Naive thymus-derived CD4-positive, alpha-beta T cell (primary cell): ENCODE measurements at regions not wholly inside any gene's neighbourhood (a gene's known extent, or its start where the extent isn't known, plus 50 kb on each side); places are given as distances from the start of the nearest gene placed in this dataset.

Source experiments
- ATAC-seq: fragments of 150-1000 bp; cut with Tn5 transposase; 2 replicates; pipeline ENCODE4 v1.10.0; 2021; ENCODE audit warnings: mild to moderate bottlenecking, moderate library complexity
- CTCF ChIA-PET: fragments of 350-600 bp; sonication (Branson Sonifier 250); formaldehyde crosslinking; loops from one replicate; lab custom pipeline; 2021; ENCODE audit warnings: antibody characterized with exemption; lab: Charles Lee
- POLR2A ChIA-PET: fragments of 350-600 bp; sonication (Branson Sonifier 250); formaldehyde crosslinking; loops from one replicate; lab custom pipeline; 2021; ENCODE audit warnings: antibody characterized with exemption, inconsistent platforms; lab: Charles Lee
- DNase-seq, 9 donors: peaks; one replicate each; pipeline versions ENCODE4 v3.0.0 to v3.0.0-alpha.2; 2020 to 2022; ENCODE audit warnings: mixed read lengths in 1 of 9
- H3K27ac ChIP-seq: one replicate; pipeline ENCODE4 v1.7.0; 2013; ENCODE audit warnings: mild to moderate bottlenecking, low read depth, low read length, moderate library complexity
- H3K27me3 ChIP-seq, 2 donors: one replicate each; pipeline ENCODE4 v1.7.0; 2013; ENCODE audit warnings: low read length in 2 of 2, mild to moderate bottlenecking in 2 of 2, moderate library complexity in 2 of 2; ENCODE audit not compliant: control insufficient read depth in 2 of 2, insufficient read depth in 2 of 2
- H3K36me3 ChIP-seq, 3 experiments: 1 replicate in 2 of 3; 2 replicates in 1 of 3; pipeline ENCODE4 v1.7.0; 2013; ENCODE audit warnings: low read length in 3 of 3, mild to moderate bottlenecking in 3 of 3, moderate library complexity in 1 of 3; ENCODE audit not compliant: insufficient read depth in 3 of 3, control insufficient read depth in 2 of 3
- H3K4me1 ChIP-seq, 2 donors: one replicate each; pipeline ENCODE4 v1.7.0; 2013; ENCODE audit warnings: low read length in 2 of 2, mild to moderate bottlenecking in 2 of 2, moderate library complexity in 1 of 2; ENCODE audit not compliant: control insufficient read depth in 2 of 2, insufficient read depth in 2 of 2
- H3K4me3 ChIP-seq: 2 replicates; pipeline ENCODE4 v1.7.0; 2013; ENCODE audit warnings: mild to moderate bottlenecking, low read length
- H3K9me3 ChIP-seq, 3 experiments: 1 replicate in 2 of 3; 2 replicates in 1 of 3; pipeline ENCODE4 v1.7.0; 2013; ENCODE audit warnings: low read length in 3 of 3; ENCODE audit not compliant: control insufficient read depth in 2 of 3
- H3K27ac Mint-ChIP-seq, 9 donors: one replicate each; pipeline ENCODE4 v1.8.0; 2020 to 2022; ENCODE audit warnings: mixed read lengths in 9 of 9, mild to moderate bottlenecking in 8 of 9, moderate library complexity in 5 of 9, inconsistent platforms in 2 of 9
- H3K27me3 Mint-ChIP-seq, 5 donors: one replicate each; pipeline ENCODE4 v1.8.0; 2021 to 2022; ENCODE audit warnings: mixed read lengths in 5 of 5, mild to moderate bottlenecking in 1 of 5
- H3K36me3 Mint-ChIP-seq, 5 donors: one replicate each; pipeline ENCODE4 v1.8.0; 2020 to 2022; ENCODE audit warnings: mixed read lengths in 5 of 5, mild to moderate bottlenecking in 3 of 5, inconsistent platforms in 1 of 5
- H3K4me1 Mint-ChIP-seq, 7 donors: one replicate each; pipeline ENCODE4 v1.8.0; 2020 to 2022; ENCODE audit warnings: mixed read lengths in 7 of 7, mild to moderate bottlenecking in 3 of 7, inconsistent platforms in 1 of 7
- H3K4me3 Mint-ChIP-seq, 10 donors: one replicate each; pipeline ENCODE4 v1.8.0; 2020 to 2022; ENCODE audit warnings: mild to moderate bottlenecking in 10 of 10, mixed read lengths in 10 of 10, moderate library complexity in 6 of 10, inconsistent platforms in 2 of 10
- H3K9me3 Mint-ChIP-seq, 11 donors: one replicate each; pipeline ENCODE4 v1.8.0; 2020 to 2022; ENCODE audit warnings: mixed read lengths in 11 of 11, mild to moderate bottlenecking in 4 of 11, inconsistent platforms in 1 of 11, moderate library complexity in 1 of 11
- intact Hi-C, 2 donors: fragments of 100-400 bp; cut with micrococcal nuclease; formaldehyde crosslinking; loops; one replicate each; pipeline ENCODE4 v1.15.1; 2023

DNA sequence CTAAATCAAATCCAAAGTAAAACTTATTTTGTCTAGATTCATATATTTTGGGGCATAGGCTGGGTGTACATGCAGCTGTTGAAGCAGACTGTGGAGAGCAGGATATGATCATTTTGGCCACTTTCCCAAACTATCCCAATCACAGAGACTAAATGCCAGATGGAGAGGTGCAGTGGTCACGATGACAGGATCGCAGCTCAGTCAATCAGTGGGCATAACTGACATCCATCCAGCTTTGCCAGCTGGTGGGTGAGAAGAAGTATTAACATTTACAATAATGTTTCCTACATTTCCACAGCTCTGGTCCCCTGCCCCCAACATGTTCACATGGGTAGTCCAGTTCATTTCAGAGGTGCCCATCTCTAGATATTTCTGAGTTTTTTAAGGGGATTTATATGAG lies 255.5 kb upstream of the SESN3 start:
- DNase-seq: no peak
- Mint-ChIP-seq H3K27me3 (no peaks in the 10 kb centered on the region), H3K9me3 (peaks cover 0 to 14% (median 6%) of the 10 kb centered on the region in 11 donors), H3K4me3 (no peak overlapping the region), H3K36me3 (peaks cover 0 to 12% (median 0%) of the 10 kb centered on the region in 5 donors), H3K27ac (no peak overlapping the region), H3K4me1 (peaks cover 0 to 4% (median 0%) of the 10 kb centered on the region in 7 donors)
- Histone ChIP-seq H3K36me3 (no peaks in the 10 kb centered on the region), H3K4me1 (no peaks in the 10 kb centered on the region), H3K27me3 (no peaks in the 10 kb centered on the region), H3K4me3 (no peak overlapping the region), H3K9me3 (no peaks in the 10 kb centered on the region), H3K27ac (no peak overlapping the region)
- intact Hi-C loops: no loop called here
- ChIA-PET CTCF (no interaction called here), POLR2A (interaction anchor here (0.6 to 0.7 kb wide), 2 partner anchors 52 to 219 kb away, joined by 3 to 4 read pairs; no protein-coding TSS in a partner anchor)
- ATAC-seq: no peak

DNA sequence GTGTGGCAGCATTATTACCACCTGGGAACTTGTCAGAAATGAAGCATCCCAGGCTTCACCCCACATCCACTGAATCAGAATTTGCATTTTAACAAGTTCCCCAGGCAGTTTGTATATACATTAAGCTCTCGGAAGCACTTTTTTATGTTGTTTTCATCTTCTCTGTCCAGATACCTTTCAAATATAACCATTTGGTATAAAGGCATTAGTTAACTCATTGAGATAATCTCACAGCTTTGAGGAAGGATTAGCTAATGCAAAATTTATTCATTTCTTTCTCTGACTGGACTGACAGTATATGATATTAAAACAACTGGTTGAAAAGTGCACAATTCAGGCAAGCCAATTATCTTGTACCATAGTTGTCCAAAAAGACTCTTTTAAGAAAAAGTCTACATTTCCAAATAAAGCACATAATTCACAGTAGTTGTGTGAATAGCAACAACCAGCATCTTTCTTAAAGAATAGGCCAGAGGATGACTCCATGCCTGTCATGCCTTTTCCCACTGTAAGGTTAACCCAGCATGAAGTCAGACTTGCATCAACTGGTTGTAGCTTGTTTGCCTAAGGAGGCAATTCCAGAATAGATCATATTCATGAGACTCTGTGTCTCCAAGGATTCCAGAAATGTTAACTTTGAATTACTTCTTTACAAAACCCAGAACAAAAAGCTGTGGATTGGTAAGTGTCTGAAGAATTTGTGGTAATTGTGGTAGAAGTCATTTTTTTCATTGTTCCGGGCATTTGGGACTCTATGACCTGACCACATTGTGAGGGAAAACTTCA lies 254.3 kb upstream of the SESN3 start:
- ATAC-seq (no peak), DNase-seq (no peak)
- H3K36me3 ChIP-seq: no peaks in the 10 kb centered on the region
- no peaks in the 10 kb centered on the region for H3K27me3 Mint-ChIP-seq
- H3K4me1 ChIP-seq: no peaks in the 10 kb centered on the region
- H3K9me3 ChIP-seq: no peaks in the 10 kb centered on the region
- no peak overlapping the region for H3K4me3 Mint-ChIP-seq
- no peaks in the 10 kb centered on the region for H3K27me3 ChIP-seq
- no peak overlapping the region for H3K4me3 ChIP-seq
- peaks cover 0 to 4% (median 0%) of the 10 kb centered on the region in 7 donors for H3K4me1 Mint-ChIP-seq
- peaks cover 0 to 6% (median 2%) of the 10 kb centered on the region in 11 donors for H3K9me3 Mint-ChIP-seq
- intact Hi-C loops: no loop called here
- ChIA-PET CTCF (no interaction called here), POLR2A (no interaction called here)
- peaks cover 0 to 9% (median 0%) of the 10 kb centered on the region in 5 donors for H3K36me3 Mint-ChIP-seq
- H3K27ac ChIP-seq: no peak overlapping the region
- no peak overlapping the region for H3K27ac Mint-ChIP-seq

DNA sequence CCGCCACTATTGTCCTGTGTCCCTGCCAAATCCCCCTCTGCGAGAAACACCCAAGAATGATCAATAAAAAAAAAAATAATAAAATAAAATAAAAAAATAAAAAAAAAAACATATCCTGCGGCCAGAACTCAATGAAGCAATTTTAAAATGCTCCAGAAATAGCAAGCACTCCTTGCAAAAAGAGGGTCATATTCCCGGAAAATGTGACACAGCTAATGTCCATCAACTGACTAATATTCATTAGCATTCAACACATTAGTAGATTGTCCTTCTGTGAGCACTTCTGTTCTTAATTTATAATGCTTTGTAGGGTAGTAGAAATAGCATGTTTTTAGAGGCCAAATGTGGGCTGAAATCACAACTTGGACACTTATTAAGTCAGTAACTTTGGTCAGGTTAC lies 252.3 kb upstream of the SESN3 start:
- Mint-ChIP-seq H3K27me3 (no peaks in the 10 kb centered on the region), H3K36me3 (peaks cover 0 to 5% (median 0%) of the 10 kb centered on the region in 5 donors), H3K4me3 (no peak overlapping the region), H3K4me1 (peaks cover 0 to 4% (median 0%) of the 10 kb centered on the region in 7 donors), H3K27ac (no peak overlapping the region), H3K9me3 (peaks cover 0 to 4% (median 0%) of the 10 kb centered on the region in 11 donors)
- ATAC-seq: no peak
- H3K9me3 ChIP-seq: no peaks in the 10 kb centered on the region
- H3K36me3 ChIP-seq: no peaks in the 10 kb centered on the region
- ChIA-PET CTCF (no interaction called here), POLR2A (no interaction called here)
- intact Hi-C loops: no loop called here
- H3K4me1 ChIP-seq: no peaks in the 10 kb centered on the region
- no peak overlapping the region for H3K4me3 ChIP-seq
- no peak overlapping the region for H3K27ac ChIP-seq
- DNase-seq: no peak
- H3K27me3 ChIP-seq: no peaks in the 10 kb centered on the region

DNA sequence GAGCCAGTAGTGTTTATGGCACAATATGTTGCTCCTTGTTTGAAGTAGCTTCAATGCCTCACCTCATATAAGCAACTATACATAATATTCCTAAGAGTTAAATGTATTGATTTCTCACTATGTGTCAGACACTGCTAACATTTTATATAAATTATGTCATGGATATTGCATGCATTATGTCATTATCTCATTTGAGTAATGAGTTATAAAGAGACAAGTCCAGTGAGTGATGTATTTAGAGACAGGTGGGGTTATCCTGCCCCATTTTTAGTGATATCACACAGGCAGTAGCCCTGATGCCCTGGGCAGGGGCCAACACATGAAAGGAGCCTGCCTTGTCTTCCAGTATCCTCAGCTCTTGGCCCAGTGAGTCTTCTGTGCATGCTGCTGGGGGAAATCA lies 247.0 kb upstream of the SESN3 start:
- POLR2A ChIA-PET: interaction anchor here (0.8 kb wide), 1 partner anchor 21 kb away, joined by 4 read pairs; no protein-coding TSS in a partner anchor

DNA sequence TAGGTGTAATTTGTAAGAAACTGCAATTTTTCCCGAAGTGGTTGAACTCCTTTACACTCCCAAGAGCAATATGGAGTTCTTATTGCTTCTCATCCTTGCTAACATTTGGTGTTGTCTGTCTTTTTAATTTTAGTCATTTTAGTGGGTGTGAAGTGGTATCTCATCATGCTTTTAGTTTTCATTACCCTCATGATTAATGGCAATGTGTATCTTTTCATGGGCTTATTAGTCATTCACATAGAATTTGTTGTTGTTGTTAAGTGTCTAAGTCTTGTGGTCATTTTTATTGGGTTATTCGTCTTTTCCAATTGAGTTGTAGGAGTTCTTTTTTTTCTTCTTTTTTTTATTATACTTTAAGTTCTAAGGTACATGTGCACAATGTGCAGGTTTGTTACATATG lies 238.3 kb upstream of the SESN3 start:
- DNase-seq (no peak), ATAC-seq (no peak)
- Histone ChIP-seq H3K27me3 (no peaks in the 10 kb centered on the region), H3K36me3 (no peaks in the 10 kb centered on the region), H3K27ac (no peak overlapping the region), H3K4me1 (no peaks in the 10 kb centered on the region), H3K4me3 (no peak overlapping the region), H3K9me3 (no peaks in the 10 kb centered on the region)
- peaks cover 0 to 6% (median 4%) of the 10 kb centered on the region in 5 donors for H3K36me3 Mint-ChIP-seq
- H3K9me3 Mint-ChIP-seq: peaks cover 0 to 8% (median 0%) of the 10 kb centered on the region in 11 donors
- H3K27me3 Mint-ChIP-seq: no peaks in the 10 kb centered on the region
- no peak overlapping the region for H3K4me3 Mint-ChIP-seq
- no peak overlapping the region for H3K27ac Mint-ChIP-seq
- ChIA-PET CTCF (no interaction called here), POLR2A (no interaction called here)
- H3K4me1 Mint-ChIP-seq: peaks cover 0 to 4% (median 0%) of the 10 kb centered on the region in 7 donors
- intact Hi-C loops: no loop called here

More for the DNA sequence above, 247.0 kb upstream of the SESN3 start:
- Mint-ChIP-seq H3K27me3 (no peaks in the 10 kb centered on the region), H3K27ac (no peak overlapping the region), H3K9me3 (peaks cover 0 to 6% (median 0%) of the 10 kb centered on the region in 11 donors), H3K4me1 (peaks cover 0 to 9% (median 6%) of the 10 kb centered on the region in 7 donors), H3K36me3 (peaks cover 0 to 5% (median 0%) of the 10 kb centered on the region in 5 donors), H3K4me3 (no peak overlapping the region)
- H3K9me3 ChIP-seq: no peaks in the 10 kb centered on the region
- intact Hi-C loops: no loop called here
- no peak overlapping the region for H3K4me3 ChIP-seq
- CTCF ChIA-PET: no interaction called here
- DNase-seq: no peak
- no peaks in the 10 kb centered on the region for H3K4me1 ChIP-seq
- H3K36me3 ChIP-seq: no peaks in the 10 kb centered on the region
- no peaks in the 10 kb centered on the region for H3K27me3 ChIP-seq
- no peak for ATAC-seq
- H3K27ac ChIP-seq: no peak overlapping the region

DNA sequence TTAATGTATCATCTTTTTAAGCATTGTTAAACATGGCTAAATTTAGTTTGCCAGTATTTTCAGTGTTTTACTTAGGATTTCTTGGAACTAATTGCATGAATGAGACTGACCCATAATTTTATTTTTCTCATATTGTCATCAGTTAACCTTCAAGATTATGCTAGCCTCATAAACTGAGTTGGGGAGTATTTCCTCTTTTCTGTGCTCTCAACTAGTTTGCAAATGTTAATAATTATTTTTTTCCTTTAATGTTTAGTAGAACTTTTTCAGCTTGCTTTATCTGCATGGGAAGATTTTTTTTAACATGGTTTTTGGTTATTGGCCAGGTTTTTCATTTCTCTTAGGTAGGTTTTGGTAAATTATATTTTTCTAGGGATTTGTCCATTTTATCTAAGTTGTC lies 235.4 kb upstream of the SESN3 start:
- ChIA-PET CTCF (no interaction called here), POLR2A (no interaction called here)
- intact Hi-C loops: no loop called here
- peaks cover 0 to 5% (median 0%) of the 10 kb centered on the region in 5 donors for H3K36me3 Mint-ChIP-seq
- H3K4me3 Mint-ChIP-seq: no peak overlapping the region
- no peaks in the 10 kb centered on the region for H3K4me1 ChIP-seq
- no peak overlapping the region for H3K27ac Mint-ChIP-seq
- no peak overlapping the region for H3K4me3 ChIP-seq
- peaks cover 0 to 5% (median 0%) of the 10 kb centered on the region in 11 donors for H3K9me3 Mint-ChIP-seq
- no peaks in the 10 kb centered on the region for H3K27me3 Mint-ChIP-seq
- no peaks in the 10 kb centered on the region for H3K27me3 ChIP-seq
- H3K27ac ChIP-seq: no peak overlapping the region
- no peaks in the 10 kb centered on the region for H3K9me3 ChIP-seq
- H3K4me1 Mint-ChIP-seq: peaks cover 0 to 10% (median 0%) of the 10 kb centered on the region in 7 donors
- ATAC-seq: no peak
- H3K36me3 ChIP-seq: no peaks in the 10 kb centered on the region
- no peak for DNase-seq

DNA sequence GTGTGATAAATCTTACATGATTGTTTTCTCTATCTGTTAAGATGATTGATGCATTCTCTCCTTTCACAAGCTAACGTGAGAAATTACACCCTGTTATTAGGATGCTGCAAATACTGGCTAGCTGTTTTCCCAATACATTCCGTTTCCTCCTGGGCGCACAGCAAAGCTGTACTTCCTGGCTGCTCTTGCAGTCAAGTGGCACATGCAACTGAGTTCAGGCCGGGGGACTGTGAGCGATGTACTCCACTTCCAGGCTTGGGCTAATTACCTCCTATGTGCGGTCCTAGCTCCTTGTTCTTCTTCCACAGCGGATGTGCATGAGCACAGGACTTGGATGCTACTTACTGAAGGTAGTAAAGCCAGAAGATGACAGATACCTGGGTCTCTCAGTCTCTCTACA lies 234.9 kb upstream of the SESN3 start:
- peaks cover 0 to 5% (median 0%) of the 10 kb centered on the region in 5 donors for H3K36me3 Mint-ChIP-seq
- Histone ChIP-seq H3K27me3 (no peaks in the 10 kb centered on the region), H3K4me1 (no peaks in the 10 kb centered on the region), H3K27ac (no peak overlapping the region), H3K4me3 (no peak overlapping the region), H3K36me3 (no peaks in the 10 kb centered on the region), H3K9me3 (no peaks in the 10 kb centered on the region)
- POLR2A ChIA-PET: no interaction called here
- intact Hi-C loops: no loop called here
- no peak for ATAC-seq
- DNase-seq: no peak
- no peaks in the 10 kb centered on the region for H3K27me3 Mint-ChIP-seq
- H3K4me1 Mint-ChIP-seq: peaks cover 0 to 10% (median 0%) of the 10 kb centered on the region in 7 donors
- H3K4me3 Mint-ChIP-seq: no peak overlapping the region
- CTCF ChIA-PET: no interaction called here
- H3K27ac Mint-ChIP-seq: peak overlapping the region in 2 of 9 donors; percentile 19 to 23
- peaks cover 0 to 7% (median 0%) of the 10 kb centered on the region in 11 donors for H3K9me3 Mint-ChIP-seq
